ENCODE measurements at regions not wholly inside any gene's neighbourhood (a gene's known extent, or its start where the extent isn't known, plus 50 kb on each side); places are given as distances from the start of the nearest gene placed in this dataset.
"Not testable (repeated sequence)": the region's sequence is repeated elsewhere in the genome, so short reads cannot be mapped to it uniquely, and the experiment has no call there.

DNA sequence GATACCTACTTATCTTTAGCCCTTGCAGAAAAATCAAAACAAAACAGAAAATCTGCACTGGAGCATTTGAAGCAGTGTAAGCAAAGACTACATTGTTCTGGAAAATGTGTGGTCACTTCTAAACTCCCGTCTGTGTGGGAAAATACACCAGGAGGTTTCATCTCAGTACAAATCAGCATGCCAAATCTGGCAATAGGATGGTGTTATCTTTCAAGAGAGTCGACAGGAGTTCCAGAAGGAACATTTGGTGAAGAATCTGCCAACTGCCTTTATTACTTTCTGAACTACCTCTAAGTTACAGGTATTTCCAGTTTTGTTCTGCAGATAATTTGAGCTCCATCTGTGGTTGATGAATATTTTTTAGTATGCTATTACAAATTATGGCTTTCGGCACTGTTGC, 1348.0 kb downstream of the RAPGEF2 start:
- H3K27ac ChIP-seq = no peak overlapping the region
- TF ChIP-seq, protein P1, sequence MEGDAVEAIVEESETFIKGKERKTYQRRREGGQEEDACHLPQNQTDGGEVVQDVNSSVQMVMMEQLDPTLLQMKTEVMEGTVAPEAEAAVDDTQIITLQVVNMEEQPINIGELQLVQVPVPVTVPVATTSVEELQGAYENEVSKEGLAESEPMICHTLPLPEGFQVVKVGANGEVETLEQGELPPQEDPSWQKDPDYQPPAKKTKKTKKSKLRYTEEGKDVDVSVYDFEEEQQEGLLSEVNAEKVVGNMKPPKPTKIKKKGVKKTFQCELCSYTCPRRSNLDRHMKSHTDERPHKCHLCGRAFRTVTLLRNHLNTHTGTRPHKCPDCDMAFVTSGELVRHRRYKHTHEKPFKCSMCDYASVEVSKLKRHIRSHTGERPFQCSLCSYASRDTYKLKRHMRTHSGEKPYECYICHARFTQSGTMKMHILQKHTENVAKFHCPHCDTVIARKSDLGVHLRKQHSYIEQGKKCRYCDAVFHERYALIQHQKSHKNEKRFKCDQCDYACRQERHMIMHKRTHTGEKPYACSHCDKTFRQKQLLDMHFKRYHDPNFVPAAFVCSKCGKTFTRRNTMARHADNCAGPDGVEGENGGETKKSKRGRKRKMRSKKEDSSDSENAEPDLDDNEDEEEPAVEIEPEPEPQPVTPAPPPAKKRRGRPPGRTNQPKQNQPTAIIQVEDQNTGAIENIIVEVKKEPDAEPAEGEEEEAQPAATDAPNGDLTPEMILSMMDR (conservative IDR thresholded peaks at IDR 0.05) = no peak

DNA sequence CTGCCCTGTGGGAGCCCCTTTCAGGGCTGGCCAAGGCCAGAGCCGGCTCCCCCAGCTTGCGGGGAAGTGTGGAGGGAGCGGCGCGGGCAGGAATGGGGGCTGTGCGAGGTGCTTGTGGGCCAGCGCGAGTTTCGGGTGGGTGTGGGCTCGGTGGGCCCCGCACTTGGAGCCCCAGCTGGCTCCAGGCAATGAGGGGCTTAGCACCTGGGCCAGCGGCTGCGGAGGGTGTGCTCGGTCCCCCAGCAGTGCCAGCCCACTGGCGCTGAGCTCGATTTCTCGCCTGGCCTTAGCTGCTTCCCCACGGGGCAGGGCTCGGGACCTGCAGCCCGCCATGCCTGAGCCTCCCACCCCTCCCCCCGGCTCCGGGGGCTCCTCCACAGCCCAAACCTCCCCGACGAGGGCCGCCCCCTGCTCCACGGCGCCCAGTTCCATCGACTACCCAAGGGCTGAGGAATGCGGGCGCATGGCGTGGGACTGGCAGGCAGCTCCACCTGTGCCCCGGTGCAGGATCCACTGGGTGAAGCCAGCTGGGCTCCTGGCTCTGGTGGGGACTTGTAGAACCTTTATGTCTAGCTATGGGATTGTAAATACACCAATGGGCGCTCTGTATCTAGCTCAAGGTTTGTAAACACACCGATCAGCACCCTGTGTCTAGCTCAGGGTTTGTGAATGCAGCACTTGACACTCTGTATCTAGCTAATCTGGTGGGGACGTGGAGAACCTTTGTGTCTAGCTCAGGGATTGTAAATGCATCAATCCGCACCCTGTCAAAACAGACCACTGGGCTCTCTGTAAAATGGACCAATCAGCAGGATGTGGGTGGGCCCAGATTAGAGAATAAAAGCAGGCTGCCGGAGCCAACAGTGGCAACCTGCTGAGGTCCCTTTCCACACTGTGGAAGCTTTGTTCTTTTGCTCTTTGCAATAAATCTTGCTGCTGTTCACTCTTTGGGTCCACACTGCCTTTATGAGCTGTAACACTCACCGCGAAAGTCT, 1379.1 kb downstream of the RAPGEF2 start:
- not testable (repeated sequence) for H3K27ac ChIP-seq

DNA sequence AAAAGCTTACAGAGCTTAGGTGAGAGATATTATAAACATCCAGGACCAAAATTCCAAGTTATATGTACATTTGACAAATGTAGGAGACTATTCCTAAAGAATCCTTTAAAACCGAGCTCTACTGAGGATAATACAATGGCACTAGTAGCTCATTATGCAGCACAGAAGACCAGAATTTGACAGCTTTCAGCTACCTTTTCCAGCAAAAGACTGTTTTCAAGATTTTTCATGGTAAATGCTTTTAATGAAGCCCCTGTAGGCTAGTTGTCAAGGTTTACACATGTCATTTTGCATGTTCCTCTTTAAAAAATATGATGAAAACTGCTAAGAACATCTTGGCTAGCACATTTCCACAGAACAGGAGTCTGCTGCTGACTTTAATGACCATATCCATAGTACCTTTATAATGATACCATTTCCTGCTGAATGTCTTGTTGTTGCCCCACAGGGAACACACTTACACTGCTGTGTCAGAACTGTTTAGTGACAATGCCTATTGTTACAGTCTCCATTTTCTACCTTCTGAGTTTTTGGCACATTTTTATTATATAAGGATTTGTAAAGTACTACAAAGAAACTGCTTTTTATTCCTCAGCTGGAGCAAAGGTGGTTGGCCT, 1382.3 kb downstream of the RAPGEF2 start:
- TF ChIP-seq, protein P1 (conservative IDR thresholded peaks at IDR 0.05) = no peak
- H3K27ac ChIP-seq = no peak overlapping the region

GRCh38 chr4:160492181-160492580, 1389.3 kb downstream of the RAPGEF2 start:
- TF ChIP-seq, protein P1 (conservative IDR thresholded peaks at IDR 0.05) = no peak
- H3K27ac ChIP-seq = no peak overlapping the region

DNA sequence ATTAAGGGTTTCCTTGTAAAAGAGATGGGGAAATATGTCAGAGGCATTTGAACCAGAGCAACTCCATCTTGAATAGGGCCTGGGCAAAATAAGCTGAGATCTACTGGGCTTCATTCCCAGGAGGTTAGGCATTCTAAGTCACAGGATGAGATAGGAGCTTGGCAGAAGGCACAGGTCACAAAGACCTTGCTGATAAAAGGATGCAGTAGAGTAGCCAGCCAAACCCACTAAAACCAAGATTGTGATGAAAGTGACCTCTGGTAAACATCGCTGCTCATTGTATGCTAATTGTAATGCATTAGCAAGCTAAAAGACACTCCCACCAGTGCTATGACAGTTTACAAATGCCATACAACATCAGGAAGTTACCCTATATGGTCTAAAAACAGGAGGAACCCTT, 1390.3 kb downstream of the RAPGEF2 start:
- TF ChIP-seq, protein P1 (conservative IDR thresholded peaks at IDR 0.05) = no peak

GRCh38 chr4:160495356-160495755, 1392.5 kb downstream of the RAPGEF2 start:
- no peak overlapping the region for H3K27ac ChIP-seq
- TF ChIP-seq, protein P1 (conservative IDR thresholded peaks at IDR 0.05) = no peak

More for the DNA sequence above, 1390.3 kb downstream of the RAPGEF2 start:
- no peak overlapping the region for H3K27ac ChIP-seq

DNA sequence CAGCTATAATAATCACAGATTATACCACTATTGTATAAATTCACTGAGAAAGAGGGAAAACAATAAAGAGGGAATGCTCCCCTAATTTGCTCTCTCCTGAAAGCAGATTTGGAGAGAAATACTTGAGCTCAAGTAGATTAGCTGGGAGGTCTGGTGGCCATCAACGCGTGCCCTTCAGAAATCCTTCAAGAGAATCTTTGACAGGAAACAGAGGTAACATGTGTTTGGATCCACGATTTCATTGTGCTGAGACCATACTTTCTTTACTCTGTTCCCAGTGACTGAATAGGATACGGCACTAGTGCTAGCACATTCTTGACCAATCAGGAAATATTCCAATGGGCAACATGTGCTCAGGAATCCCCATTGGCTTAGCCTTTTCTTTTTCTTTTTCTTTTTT, 1395.3 kb downstream of the RAPGEF2 start:
- H3K27ac ChIP-seq = no peak overlapping the region
- TF ChIP-seq, protein P1 (conservative IDR thresholded peaks at IDR 0.05) = no peak
